ENCODE measurements at regions not wholly inside any gene's neighbourhood (a gene's known extent, or its start where the extent isn't known, plus 50 kb on each side); places are given as distances from the start of the nearest gene placed in this dataset.

DNA sequence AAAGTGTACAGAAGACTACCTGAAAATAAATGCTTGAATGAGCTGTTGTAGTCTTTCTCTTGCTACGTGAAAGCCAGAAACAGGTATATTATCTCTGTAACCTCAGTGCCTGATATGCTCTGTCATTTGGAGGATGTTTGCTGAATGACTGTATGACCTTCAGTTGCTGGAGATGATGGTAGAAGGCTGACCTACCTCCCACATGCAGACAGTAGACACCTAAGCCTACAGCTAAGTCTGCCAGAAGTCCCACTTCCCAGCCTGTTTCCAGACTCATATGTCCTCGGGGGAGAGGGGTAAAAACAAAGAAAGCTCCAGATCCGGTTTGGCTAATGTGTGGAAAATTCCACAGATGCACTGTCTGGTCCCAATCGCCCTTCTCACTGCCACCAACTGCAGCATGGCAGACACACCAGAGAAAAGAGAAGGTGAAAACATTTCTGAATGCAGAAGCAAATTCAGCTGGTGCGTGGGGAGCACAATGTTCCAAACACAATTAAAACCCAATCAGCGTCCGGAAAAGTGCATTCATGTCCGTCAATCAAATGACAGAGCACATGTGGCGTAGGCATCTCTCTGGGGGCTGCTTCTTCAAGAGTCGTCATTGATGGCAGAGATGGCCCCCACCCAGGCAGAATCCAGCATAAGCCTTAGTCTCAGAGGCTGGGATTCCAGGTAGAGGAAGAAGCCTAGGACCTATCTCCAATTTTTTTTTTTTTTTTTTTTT lies 76.3 kb upstream of the TBX3 start:
- TF ChIP-seq, protein P1, sequence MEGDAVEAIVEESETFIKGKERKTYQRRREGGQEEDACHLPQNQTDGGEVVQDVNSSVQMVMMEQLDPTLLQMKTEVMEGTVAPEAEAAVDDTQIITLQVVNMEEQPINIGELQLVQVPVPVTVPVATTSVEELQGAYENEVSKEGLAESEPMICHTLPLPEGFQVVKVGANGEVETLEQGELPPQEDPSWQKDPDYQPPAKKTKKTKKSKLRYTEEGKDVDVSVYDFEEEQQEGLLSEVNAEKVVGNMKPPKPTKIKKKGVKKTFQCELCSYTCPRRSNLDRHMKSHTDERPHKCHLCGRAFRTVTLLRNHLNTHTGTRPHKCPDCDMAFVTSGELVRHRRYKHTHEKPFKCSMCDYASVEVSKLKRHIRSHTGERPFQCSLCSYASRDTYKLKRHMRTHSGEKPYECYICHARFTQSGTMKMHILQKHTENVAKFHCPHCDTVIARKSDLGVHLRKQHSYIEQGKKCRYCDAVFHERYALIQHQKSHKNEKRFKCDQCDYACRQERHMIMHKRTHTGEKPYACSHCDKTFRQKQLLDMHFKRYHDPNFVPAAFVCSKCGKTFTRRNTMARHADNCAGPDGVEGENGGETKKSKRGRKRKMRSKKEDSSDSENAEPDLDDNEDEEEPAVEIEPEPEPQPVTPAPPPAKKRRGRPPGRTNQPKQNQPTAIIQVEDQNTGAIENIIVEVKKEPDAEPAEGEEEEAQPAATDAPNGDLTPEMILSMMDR (IDR thresholded peaks at IDR 0.05; ENCODE audit: control insufficient read depth, insufficient read depth, low read depth, low read length, missing control alignments): no peak
- no peak overlapping the region for H3K4me3 ChIP-seq (ENCODE audit: control insufficient read depth, low read depth, low read length)
- no peak for DNase-seq (ENCODE audit: low read depth)

DNA sequence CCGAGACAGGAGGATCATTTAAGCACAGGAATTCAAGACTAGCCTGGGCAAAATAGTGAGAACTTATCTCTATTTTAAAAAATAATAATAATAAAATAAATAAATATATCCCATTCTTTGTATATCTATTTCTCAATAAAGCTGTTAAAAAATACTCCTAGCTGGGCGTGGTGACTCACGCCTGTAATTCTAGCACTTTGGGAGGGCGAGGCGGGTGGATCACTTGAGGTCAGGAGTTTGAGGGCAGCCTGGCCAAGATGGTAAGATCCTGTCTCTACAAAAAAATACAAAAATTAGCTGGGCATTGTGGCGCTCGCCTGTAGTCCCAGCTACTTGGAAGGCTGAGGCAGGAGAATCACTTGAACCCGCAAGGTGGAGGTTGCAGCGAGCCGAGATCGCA lies 75.7 kb upstream of the TBX3 start:
- no peak overlapping the region for H3K4me3 ChIP-seq (ENCODE audit: control insufficient read depth, low read depth, low read length)
- TF ChIP-seq, protein P1 (IDR thresholded peaks at IDR 0.05; ENCODE audit: control insufficient read depth, insufficient read depth, low read depth, low read length, missing control alignments): no peak
- DNase-seq (ENCODE audit: low read depth): no peak

DNA sequence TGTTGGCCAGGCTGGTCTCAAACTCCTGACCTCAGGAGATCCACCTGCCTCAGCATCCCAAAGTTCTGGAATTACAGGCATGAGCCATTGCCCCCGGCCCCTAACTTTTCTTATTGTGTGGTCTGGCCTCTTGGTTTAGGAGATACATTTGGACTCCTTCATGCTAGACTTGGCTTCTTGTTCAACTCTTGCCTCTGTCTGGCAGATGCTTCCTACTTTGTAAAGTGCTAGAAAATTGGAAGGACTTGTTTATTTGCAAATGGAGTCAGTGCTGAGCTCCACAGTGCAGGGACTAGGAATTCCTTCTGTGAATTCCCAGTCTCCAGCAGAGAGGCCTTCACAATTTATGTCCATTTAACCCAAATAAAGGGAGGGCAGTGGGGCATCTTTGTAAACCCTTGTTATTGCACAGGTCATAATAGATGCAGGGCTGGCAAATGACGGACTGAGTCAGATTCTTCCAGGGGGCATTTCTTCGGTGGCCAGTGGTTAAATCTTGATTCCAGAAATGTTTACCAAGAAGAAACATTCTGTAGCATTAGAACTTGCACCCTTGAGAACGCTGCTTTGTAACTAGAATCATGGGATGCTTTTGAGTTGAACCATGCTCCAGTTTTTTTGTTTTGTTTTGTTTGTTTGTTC lies 73.8 kb upstream of the TBX3 start:
- no peak for DNase-seq (ENCODE audit: low read depth)
- TF ChIP-seq, protein P1 (IDR thresholded peaks at IDR 0.05; ENCODE audit: control insufficient read depth, insufficient read depth, low read depth, low read length, missing control alignments): no peak
- H3K4me3 ChIP-seq (ENCODE audit: control insufficient read depth, low read depth, low read length): no peak overlapping the region

DNA sequence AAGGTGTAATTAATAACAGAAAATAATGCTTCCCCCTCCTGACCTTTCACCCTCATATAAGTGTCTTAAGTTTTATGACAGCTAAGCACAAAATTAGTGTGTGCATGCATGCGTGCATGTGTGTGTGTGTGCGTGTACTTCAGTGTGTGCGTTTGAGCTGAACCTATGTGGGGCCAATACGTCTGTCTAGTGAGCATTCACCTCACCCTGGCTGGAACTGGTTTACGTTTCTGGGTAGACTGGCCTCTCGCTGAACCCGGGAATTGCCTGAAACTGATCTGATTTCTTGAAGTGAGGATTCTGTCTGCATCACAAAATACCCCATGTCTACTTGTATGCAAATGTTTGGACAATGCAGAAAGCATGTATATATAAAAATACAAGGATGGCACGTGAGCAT lies 68.2 kb upstream of the TBX3 start:
- TF ChIP-seq, protein P1 (IDR thresholded peaks at IDR 0.05; ENCODE audit: control insufficient read depth, insufficient read depth, low read depth, low read length, missing control alignments): no peak
- no peak overlapping the region for H3K4me3 ChIP-seq (ENCODE audit: control insufficient read depth, low read depth, low read length)
- DNase-seq (ENCODE audit: low read depth): no peak

DNA sequence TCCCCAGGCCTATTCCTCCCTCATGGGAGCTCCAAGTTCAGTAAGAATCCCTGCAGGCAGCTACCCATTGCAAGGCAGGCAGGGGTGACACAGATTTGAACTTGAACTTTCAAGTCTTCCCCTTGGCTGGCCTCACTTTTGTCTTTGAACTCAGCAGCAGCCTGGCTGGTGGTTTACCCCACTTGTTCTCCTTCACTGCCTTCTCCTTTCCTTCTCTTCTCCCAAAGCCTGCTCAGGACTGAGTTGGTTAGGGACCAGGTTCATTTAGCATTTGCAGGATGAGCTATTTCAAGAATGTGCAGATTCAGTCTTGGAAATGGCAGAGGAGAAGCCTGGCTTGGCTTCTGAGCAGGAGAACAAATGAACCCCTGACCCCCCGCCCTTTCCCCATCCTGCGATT lies 67.7 kb upstream of the TBX3 start:
- no peak for DNase-seq (ENCODE audit: low read depth)
- no peak overlapping the region for H3K4me3 ChIP-seq (ENCODE audit: control insufficient read depth, low read depth, low read length)
- TF ChIP-seq, protein P1 (IDR thresholded peaks at IDR 0.05; ENCODE audit: control insufficient read depth, insufficient read depth, low read depth, low read length, missing control alignments): no peak

DNA sequence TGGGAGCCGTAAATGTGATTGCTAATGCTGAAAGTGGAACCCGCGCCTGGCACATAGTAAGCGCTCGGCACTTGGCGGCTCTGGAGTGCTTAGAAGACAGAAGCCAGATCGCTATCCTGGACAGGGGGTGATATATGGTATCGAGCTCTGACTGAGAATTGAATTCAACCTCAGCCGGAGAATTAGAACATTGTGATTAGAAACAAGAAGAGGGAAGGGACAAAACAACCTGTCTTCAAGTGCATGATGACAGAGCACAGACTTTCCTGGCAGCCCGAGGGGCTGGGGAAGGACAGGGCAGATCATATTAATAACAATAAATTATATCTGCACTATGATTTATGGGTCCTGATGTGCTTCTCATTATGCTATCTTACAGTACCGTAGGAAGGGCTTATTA lies 66.9 kb upstream of the TBX3 start:
- no peak for DNase-seq (ENCODE audit: low read depth)
- no peak overlapping the region for H3K4me3 ChIP-seq (ENCODE audit: control insufficient read depth, low read depth, low read length)
- TF ChIP-seq, protein P1 (IDR thresholded peaks at IDR 0.05; ENCODE audit: control insufficient read depth, insufficient read depth, low read depth, low read length, missing control alignments): no peak
